Adipocyte (in vitro differentiated cells): ENCODE measurements at regions not wholly inside any gene's neighbourhood (a gene's known extent, or its start where the extent isn't known, plus 50 kb on each side); places are given as distances from the start of the nearest gene placed in this dataset.

Experiments
- DNase-seq: peaks from one replicate; pipeline ENCODE4 v3.0.0-alpha.2; 2015; ENCODE audit warnings: low read depth
- H3K27me3 ChIP-seq: replicated peaks from 2 replicates; pipeline ENCODE4 v1.7.0; 2013; ENCODE audit warnings: mild to moderate bottlenecking, low read length, moderate library complexity; ENCODE audit not compliant: control insufficient read depth, insufficient read depth
- H3K36me3 ChIP-seq: 2 replicates; pipeline ENCODE4 v1.7.0; 2013; ENCODE audit warnings: low read length, mild to moderate bottlenecking, moderate library complexity; ENCODE audit not compliant: control insufficient read depth, insufficient read depth, severe bottlenecking
- H3K4me1 ChIP-seq: 2 replicates; pipeline ENCODE4 v1.7.0; 2013; ENCODE audit warnings: mild to moderate bottlenecking, low read length, moderate library complexity; ENCODE audit not compliant: control insufficient read depth, insufficient read depth
- H3K4me3 ChIP-seq: 2 replicates; pipeline ENCODE4 v1.7.0; 2013; ENCODE audit warnings: mild to moderate bottlenecking, low read length, moderate library complexity
- H3K9ac ChIP-seq: 2 replicates; pipeline ENCODE4 v1.7.0; 2013; ENCODE audit warnings: mild to moderate bottlenecking, low read length, moderate library complexity
- H3K9me3 ChIP-seq: 2 replicates; pipeline ENCODE4 v1.7.0; 2013; ENCODE audit warnings: mild to moderate bottlenecking, low read length, moderate library complexity; ENCODE audit not compliant: control insufficient read depth

- Histone ChIP-seq H3K4me3 (no peak overlapping the region), H3K9me3 (no peaks in the 10 kb centered on the region), H3K36me3 (no peaks in the 10 kb centered on the region), H3K4me1 (no peaks in the 10 kb centered on the region), H3K9ac (no peak overlapping the region), H3K27me3 (no peaks in the 10 kb centered on the region)
- no peak for DNase-seq
Observed at GRCh38 chr5:166356096-166356495, 1935.3 kb upstream of the WWC1 start.

GRCh38 chr5:166358127-166358830 lies 1933.2 kb upstream of the WWC1 start:
- no peak overlapping the region for H3K4me3 ChIP-seq
- H3K27me3 ChIP-seq, result no peaks in the 10 kb centered on the region
- no peaks in the 10 kb centered on the region for H3K4me1 ChIP-seq
- DNase-seq, result no peak
- H3K9me3 ChIP-seq, result peaks cover 4% of the 10 kb centered on the region
- no peaks in the 10 kb centered on the region for H3K36me3 ChIP-seq
- no peak overlapping the region for H3K9ac ChIP-seq

- no peaks in the 10 kb centered on the region for H3K27me3 ChIP-seq
- no peak overlapping the region for H3K9ac ChIP-seq
- H3K4me1 ChIP-seq, result no peaks in the 10 kb centered on the region
- H3K4me3 ChIP-seq, result no peak overlapping the region
- H3K36me3 ChIP-seq, result no peaks in the 10 kb centered on the region
- no peak for DNase-seq
- peaks cover 4% of the 10 kb centered on the region for H3K9me3 ChIP-seq
Observed at GRCh38 chr5:166363087-166363760, 1928.2 kb upstream of the WWC1 start.

- peaks cover 3% of the 10 kb centered on the region for H3K4me1 ChIP-seq
- no peaks in the 10 kb centered on the region for H3K27me3 ChIP-seq
- peaks cover 4% of the 10 kb centered on the region for H3K9me3 ChIP-seq
- H3K4me3 ChIP-seq, result no peak overlapping the region
- DNase-seq, result no peak
- H3K36me3 ChIP-seq, result no peaks in the 10 kb centered on the region
- H3K9ac ChIP-seq, result no peak overlapping the region
Observed at GRCh38 chr5:166365164-166365563, 1926.3 kb upstream of the WWC1 start.

GRCh38 chr5:166367391-166367790 lies 1924.1 kb upstream of the WWC1 start:
- DNase-seq, result no peak
- peaks cover 3% of the 10 kb centered on the region for H3K4me1 ChIP-seq

GRCh38 chr5:166369346-166369745 lies 1922.1 kb upstream of the WWC1 start:
- no peak for DNase-seq
- H3K9ac ChIP-seq, result no peak overlapping the region
- H3K4me1 ChIP-seq, result peaks cover 3% of the 10 kb centered on the region
- H3K4me3 ChIP-seq, result no peak overlapping the region
- no peaks in the 10 kb centered on the region for H3K36me3 ChIP-seq
- H3K27me3 ChIP-seq, result no peaks in the 10 kb centered on the region
- H3K9me3 ChIP-seq, result no peaks in the 10 kb centered on the region

More at GRCh38 chr5:166367391-166367790, 1924.1 kb upstream of the WWC1 start:
- no peaks in the 10 kb centered on the region for H3K9me3 ChIP-seq
- H3K9ac ChIP-seq, result no peak overlapping the region
- H3K4me3 ChIP-seq, result no peak overlapping the region
- H3K27me3 ChIP-seq, result no peaks in the 10 kb centered on the region
- no peaks in the 10 kb centered on the region for H3K36me3 ChIP-seq

GRCh38 chr5:166369807-166370206 lies 1921.6 kb upstream of the WWC1 start:
- no peak overlapping the region for H3K9ac ChIP-seq
- H3K27me3 ChIP-seq, result no peaks in the 10 kb centered on the region
- H3K4me3 ChIP-seq, result no peak overlapping the region
- peaks cover 3% of the 10 kb centered on the region for H3K4me1 ChIP-seq
- no peak for DNase-seq
- H3K36me3 ChIP-seq, result no peaks in the 10 kb centered on the region
- no peaks in the 10 kb centered on the region for H3K9me3 ChIP-seq

- no peaks in the 10 kb centered on the region for H3K9me3 ChIP-seq
- H3K36me3 ChIP-seq, result no peaks in the 10 kb centered on the region
- peak overlapping the region; percentile 71 for H3K4me3 ChIP-seq
- no peak overlapping the region for H3K9ac ChIP-seq
- DNase-seq, result peak; percentile 3
- H3K27me3 ChIP-seq, result no peaks in the 10 kb centered on the region
- H3K4me1 ChIP-seq, result peaks cover 3% of the 10 kb centered on the region
Observed at GRCh38 chr5:166370928-166371690, 1920.3 kb upstream of the WWC1 start.

GRCh38 chr5:166373817-166374216 lies 1917.6 kb upstream of the WWC1 start:
- Histone ChIP-seq H3K4me1 (peaks cover 2% of the 10 kb centered on the region), H3K27me3 (no peaks in the 10 kb centered on the region), H3K36me3 (no peaks in the 10 kb centered on the region), H3K4me3 (no peak overlapping the region), H3K9me3 (no peaks in the 10 kb centered on the region), H3K9ac (no peak overlapping the region)
- DNase-seq, result no peak

- H3K9ac ChIP-seq, result no peak overlapping the region
- no peaks in the 10 kb centered on the region for H3K4me1 ChIP-seq
- no peaks in the 10 kb centered on the region for H3K27me3 ChIP-seq
- H3K36me3 ChIP-seq, result no peaks in the 10 kb centered on the region
- no peaks in the 10 kb centered on the region for H3K9me3 ChIP-seq
- DNase-seq, result no peak
- no peak overlapping the region for H3K4me3 ChIP-seq
Observed at GRCh38 chr5:166377756-166378155, 1913.7 kb upstream of the WWC1 start.

GRCh38 chr5:166379517-166379916 lies 1911.9 kb upstream of the WWC1 start:
- Histone ChIP-seq H3K4me3 (no peak overlapping the region), H3K27me3 (no peaks in the 10 kb centered on the region), H3K36me3 (no peaks in the 10 kb centered on the region), H3K9me3 (no peaks in the 10 kb centered on the region), H3K4me1 (no peaks in the 10 kb centered on the region), H3K9ac (no peak overlapping the region)
- DNase-seq, result no peak
